Right cardiac atrium (tissue), 5 donors: ENCODE measurements at regions not wholly inside any gene's neighbourhood (a gene's known extent, or its start where the extent isn't known, plus 50 kb on each side); places are given as distances from the start of the nearest gene placed in this dataset.
"Not testable (repeated sequence)": the region's sequence is repeated elsewhere in the genome, so short reads cannot be mapped to it uniquely, and the experiment has no call there.

Experiments used
- ATAC-seq, 2 donors: fragments of 200-7000 bp; cut with Tn5 transposase; one replicate each; pipeline versions ENCODE4 v1.8.0 to v1.9.1; 2020; ENCODE audit warnings: moderate library complexity in 2 of 2, mild to moderate bottlenecking in 1 of 2
- DNase-seq, 3 donors: peaks; one replicate each; pipeline ENCODE4 v3.0.0-alpha.2; 2020
- H3K27ac ChIP-seq: one replicate; pipeline ENCODE4 v1.5.1; 2013; ENCODE audit warnings: mild to moderate bottlenecking, low read length, control low read depth, moderate library complexity
- H3K27me3 ChIP-seq: one replicate; pipeline ENCODE4 v1.6.1; 2013; ENCODE audit not compliant: control insufficient read depth, insufficient read depth
- H3K4me1 ChIP-seq: one replicate; pipeline ENCODE4 v1.6.1; 2013; ENCODE audit warnings: low read length; ENCODE audit not compliant: control insufficient read depth, insufficient read depth
- H3K4me3 ChIP-seq: one replicate; pipeline ENCODE4 v1.5.1; 2013; ENCODE audit warnings: low read length, control low read depth
- H3K9me3 ChIP-seq: one replicate; pipeline ENCODE4 v1.6.1; 2013; ENCODE audit warnings: low read length; ENCODE audit not compliant: control insufficient read depth
- WGBS: extraction: QIAGEN DNeasy Blood & Tissue Kit; methylation state at CpG from one replicate; pipeline ENCODE4 v1.1.7; 2013; 5-methylcytosine and 5-hydroxymethylcytosine counted together
- intact Hi-C, 4 donors: fragments of 100-400 bp; cut with DNase I; formaldehyde crosslinking; loops; one replicate each; pipeline versions ENCODE4 v1.11.0 to v1.14.0; 2022 to 2023
- donor health status: healthy with polysubstance abuse.
- donor health status: DM: no; HTN: yes; CAD: no.
- donor health status: DM: no; HTN: no; CAD: no.
- donor health status: DM: no; HTN: yes; CAD: no; lungs with severe emphysema.
- donor health status: DM: yes; HTN: yes; CAD: no.

DNA sequence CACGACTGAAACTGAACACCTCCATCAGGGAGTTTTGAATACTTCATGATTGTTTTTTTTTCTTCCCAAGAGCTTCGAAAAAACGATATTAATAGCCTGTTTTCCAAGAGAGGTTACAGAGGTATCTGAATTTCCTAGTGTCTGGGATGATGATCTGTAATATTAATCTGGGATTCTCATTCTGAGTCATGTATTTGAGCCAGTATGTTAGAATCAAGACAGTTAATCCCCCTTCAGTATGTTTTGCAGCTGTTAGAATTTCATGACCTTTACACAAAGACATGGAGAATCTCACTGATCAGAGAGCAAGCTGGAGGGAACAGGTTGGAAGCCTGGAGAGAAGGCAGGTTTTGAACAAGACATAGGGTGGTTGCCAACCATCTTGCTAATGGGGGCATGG, 234.5 kb upstream of the GAP43 start:
- Histone ChIP-seq H3K27ac (no peak overlapping the region), H3K4me3 (no peak overlapping the region), H3K27me3 (no peaks in the 10 kb centered on the region), H3K9me3 (no peaks in the 10 kb centered on the region), H3K4me1 (no peaks in the 10 kb centered on the region)
- WGBS = 24% methylated on average over 3 of the region's 3 CpGs
- ATAC-seq = no peak
- intact Hi-C loops = no loop called here
- DNase-seq = no peak

DNA sequence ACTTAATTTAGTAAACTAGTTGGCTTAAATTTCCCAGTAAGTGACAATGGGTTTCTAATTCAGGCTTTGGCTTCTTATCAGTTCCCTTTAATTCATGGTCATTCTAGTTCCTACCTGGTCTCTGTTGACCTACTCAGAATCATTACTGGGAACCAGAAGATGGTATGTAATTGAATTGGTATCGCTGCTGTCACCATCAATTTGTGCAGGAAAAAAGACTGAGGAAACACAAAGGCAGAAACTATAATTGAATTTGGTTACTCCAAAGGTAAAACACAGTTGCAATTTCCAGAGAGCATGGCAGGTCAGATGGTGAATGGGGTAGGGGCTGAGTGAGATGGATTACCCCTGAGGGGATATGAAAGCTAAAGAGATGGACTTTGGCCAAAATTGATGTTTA, 226.5 kb upstream of the GAP43 start:
- Histone ChIP-seq H3K27ac (no peak overlapping the region), H3K4me1 (no peaks in the 10 kb centered on the region), H3K4me3 (no peak overlapping the region), H3K27me3 (no peaks in the 10 kb centered on the region), H3K9me3 (no peaks in the 10 kb centered on the region)
- WGBS = 97% methylated on average over 1 of the region's 1 CpG
- no peak for DNase-seq
- ATAC-seq = no peak
- intact Hi-C loops = no loop called here

DNA sequence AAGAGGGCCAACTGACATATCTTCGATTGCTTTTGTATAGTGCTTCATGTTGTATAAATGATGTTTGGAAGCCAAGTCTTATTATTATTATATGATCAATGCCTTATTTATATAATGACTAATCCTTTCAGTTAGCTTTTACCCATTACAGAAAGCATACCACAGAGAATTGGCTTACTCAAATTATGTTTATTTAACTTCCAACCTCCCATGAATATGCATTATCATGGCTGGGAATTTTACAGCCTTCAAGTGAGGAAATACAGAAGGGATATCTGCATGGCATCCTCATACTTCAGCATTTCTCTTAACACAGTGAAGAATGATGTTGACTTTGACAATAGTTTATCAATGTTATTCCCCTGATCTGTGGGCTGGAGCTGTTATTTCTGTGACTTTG, 225.9 kb upstream of the GAP43 start:
- DNase-seq = no peak
- 90% methylated on average over 1 of the region's 1 CpG for WGBS
- H3K9me3 ChIP-seq = no peaks in the 10 kb centered on the region
- intact Hi-C loops = no loop called here
- ATAC-seq = no peak
- H3K27ac ChIP-seq = no peak overlapping the region
- H3K4me3 ChIP-seq = no peak overlapping the region
- H3K4me1 ChIP-seq = no peaks in the 10 kb centered on the region
- no peaks in the 10 kb centered on the region for H3K27me3 ChIP-seq

DNA sequence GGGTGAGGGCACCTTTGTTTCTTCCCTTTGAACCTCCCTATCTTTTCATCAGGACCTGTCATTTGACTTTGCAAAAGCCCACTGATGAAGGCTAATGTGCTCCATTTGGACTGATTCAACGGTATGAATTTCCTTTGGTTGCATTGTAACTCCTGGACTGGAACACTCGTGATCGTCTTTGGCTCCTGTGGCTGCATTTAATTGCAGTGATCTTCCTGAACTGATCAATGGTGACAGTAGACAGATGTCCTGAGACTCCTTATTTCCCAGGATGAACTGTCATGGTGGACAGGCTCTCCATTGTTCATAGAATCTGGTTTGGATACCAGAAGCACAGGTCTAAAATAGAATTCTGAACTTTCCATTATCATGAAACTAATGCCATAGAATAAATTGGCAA, 224.8 kb upstream of the GAP43 start:
- Histone ChIP-seq H3K4me1 (no peaks in the 10 kb centered on the region), H3K9me3 (no peaks in the 10 kb centered on the region), H3K27me3 (no peaks in the 10 kb centered on the region), H3K4me3 (no peak overlapping the region), H3K27ac (no peak overlapping the region)
- 93% methylated on average over 3 of the region's 3 CpGs for WGBS
- ATAC-seq = no peak
- intact Hi-C loops = no loop called here
- DNase-seq = no peak

DNA sequence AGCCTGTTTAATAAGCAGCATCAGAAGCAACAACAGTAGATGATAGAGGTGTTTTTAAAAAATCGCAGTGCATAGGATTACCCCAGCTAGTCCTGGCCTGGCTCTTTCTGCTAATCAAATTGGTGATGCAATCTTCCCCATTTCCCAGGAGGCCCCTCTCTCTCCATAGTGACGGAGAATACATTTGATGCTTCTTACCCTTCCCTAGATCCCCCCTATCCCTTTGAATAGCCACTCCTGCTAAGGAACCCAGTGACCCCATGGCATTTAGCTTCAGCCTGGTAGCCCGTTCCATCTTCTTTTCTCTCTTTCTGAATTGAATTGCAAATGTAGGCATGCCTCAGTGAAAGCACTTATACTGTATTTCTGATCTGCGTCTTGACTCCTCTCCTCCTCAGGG, 223.6 kb upstream of the GAP43 start:
- Histone ChIP-seq H3K4me1 (no peaks in the 10 kb centered on the region), H3K27me3 (no peaks in the 10 kb centered on the region), H3K27ac (no peak overlapping the region), H3K4me3 (no peak overlapping the region), H3K9me3 (no peaks in the 10 kb centered on the region)
- intact Hi-C loops = no loop called here
- ATAC-seq (no peak), DNase-seq (no peak)
- 77% methylated on average over 4 of the region's 4 CpGs for WGBS

DNA sequence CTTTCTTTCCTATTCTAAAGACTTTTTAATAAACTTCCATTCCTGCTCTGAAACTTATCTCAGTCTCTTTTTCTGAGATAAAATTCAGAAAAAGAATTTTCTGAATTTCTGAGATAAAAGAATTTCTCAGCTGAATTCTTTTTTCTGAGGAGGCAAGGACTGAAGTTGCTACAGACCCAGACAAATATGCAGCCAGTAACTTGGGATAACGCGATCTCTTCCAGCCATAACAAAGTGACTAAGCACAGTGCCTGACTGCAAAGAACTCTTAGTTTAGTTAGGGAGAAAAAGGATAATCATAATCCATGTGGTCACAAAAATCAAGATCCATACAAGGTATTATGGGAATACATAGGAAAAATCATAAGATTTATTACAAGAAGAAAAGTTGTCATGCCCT, 222.0 kb upstream of the GAP43 start:
- no peaks in the 10 kb centered on the region for H3K9me3 ChIP-seq
- no peaks in the 10 kb centered on the region for H3K4me1 ChIP-seq
- intact Hi-C loops = no loop called here
- peak; percentile 86 to 89 for ATAC-seq
- DNase-seq = no peak
- no peak overlapping the region for H3K4me3 ChIP-seq
- H3K27ac ChIP-seq = no peak overlapping the region
- H3K27me3 ChIP-seq = no peaks in the 10 kb centered on the region
- 59% methylated on average over 2 of the region's 2 CpGs for WGBS

DNA sequence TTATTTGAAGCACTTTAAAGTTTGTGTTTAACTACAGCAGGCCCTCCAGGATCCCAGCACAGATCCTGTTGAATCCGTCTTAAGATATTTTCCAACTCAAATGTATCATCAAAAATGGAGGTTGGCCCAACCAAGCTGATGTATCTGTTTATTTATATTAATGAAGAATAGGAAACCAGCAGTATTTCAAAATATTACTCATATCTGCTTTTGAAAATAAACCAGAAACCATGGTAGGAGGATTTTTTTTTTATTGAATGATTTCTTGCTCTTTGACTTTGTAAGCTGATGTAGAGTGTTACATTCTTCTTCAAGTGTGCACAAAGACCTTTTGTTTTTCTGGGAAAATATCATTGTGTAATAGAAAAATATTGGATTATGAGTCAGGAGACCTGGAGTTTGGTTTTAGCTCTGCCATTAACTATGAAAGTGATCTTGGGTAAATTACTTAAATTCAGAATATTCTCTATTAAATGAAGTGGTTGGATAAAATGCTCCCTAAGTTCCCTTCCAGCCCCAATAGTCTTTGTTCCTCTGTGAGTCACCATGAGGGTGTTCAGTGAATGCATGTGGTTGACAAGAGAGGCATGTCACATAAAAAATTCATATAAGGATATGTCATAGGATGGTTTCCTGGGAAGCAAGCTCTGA, 221.3 kb upstream of the GAP43 start:
- intact Hi-C loops = no loop called here
- ATAC-seq = peak; percentile 58 to 63
- Histone ChIP-seq H3K4me1 (no peaks in the 10 kb centered on the region), H3K27me3 (no peaks in the 10 kb centered on the region), H3K27ac (no peak overlapping the region), H3K4me3 (no peak overlapping the region), H3K9me3 (no peaks in the 10 kb centered on the region)
- WGBS = 89% methylated on average over 1 of the region's 1 CpG
- DNase-seq = no peak

DNA sequence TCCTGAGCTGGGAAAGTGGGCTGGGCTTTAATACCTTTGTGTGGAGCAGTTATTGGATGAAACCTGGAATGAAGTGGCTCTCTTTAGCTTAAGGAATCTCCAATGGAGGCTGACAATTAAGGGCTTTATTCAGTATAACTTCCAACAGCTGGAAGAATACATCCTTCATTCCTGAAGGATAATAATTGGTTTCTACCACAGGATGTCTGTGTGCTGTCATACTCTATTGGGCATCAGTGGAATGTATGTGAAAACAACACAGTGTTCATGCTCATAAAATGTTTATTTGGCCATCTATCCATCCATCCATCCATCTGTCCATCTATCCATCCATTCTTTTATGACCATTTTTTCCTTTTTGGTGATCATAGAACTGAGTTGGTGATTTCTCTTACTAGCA, 220.7 kb upstream of the GAP43 start:
- DNase-seq (no peak), ATAC-seq (no peak)
- intact Hi-C loops = no loop called here
- Histone ChIP-seq H3K4me3 (no peak overlapping the region), H3K4me1 (no peaks in the 10 kb centered on the region), H3K27ac (no peak overlapping the region), H3K9me3 (no peaks in the 10 kb centered on the region), H3K27me3 (no peaks in the 10 kb centered on the region)

DNA sequence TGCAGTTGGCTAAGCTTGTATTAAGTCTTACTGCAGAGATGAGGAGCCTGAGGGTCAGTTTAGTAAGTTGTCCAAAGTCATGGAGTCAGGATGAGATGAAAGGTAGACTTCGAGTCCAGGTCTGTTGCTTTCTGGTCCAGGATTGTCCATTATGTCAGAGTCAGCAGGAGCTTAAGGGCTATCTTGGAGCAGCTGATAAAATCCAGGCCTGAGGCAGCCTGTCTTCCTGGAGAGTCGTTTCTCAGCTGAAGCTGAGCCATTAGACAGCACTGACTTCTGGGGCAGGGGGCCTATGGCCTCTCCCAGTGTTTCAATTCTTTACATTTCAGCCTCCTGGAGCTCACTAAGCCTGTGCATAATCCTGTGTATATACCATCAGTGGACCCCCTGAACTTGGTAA, 219.5 kb upstream of the GAP43 start:
- H3K4me1 ChIP-seq = no peaks in the 10 kb centered on the region
- intact Hi-C loops = no loop called here
- no peaks in the 10 kb centered on the region for H3K27me3 ChIP-seq
- no peaks in the 10 kb centered on the region for H3K9me3 ChIP-seq
- no peak for ATAC-seq
- no peak overlapping the region for H3K27ac ChIP-seq
- WGBS = 51% methylated on average over 2 of the region's 2 CpGs
- no peak overlapping the region for H3K4me3 ChIP-seq
- DNase-seq = no peak

DNA sequence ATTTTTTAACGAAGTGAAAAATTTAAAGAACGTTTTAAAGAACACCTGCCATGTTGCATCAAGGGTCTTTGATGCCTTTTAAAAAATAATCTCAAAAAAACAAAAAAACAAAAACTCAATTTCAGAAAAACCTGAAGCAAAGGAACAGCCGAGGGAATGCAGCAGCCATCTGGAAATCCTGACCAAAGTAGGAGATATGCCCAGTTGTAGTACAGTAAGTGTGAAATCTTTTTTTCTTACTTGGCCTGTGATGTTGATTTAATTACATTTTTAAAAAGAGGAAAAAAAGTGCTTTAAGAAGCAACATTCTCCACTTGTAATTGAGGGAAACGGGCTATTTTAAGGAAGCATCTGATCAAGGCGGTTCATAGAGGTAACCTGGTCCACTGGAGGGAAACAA, 213.7 kb upstream of the GAP43 start:
- Histone ChIP-seq H3K9me3 (no peaks in the 10 kb centered on the region), H3K4me3 (no peak overlapping the region), H3K27me3 (no peaks in the 10 kb centered on the region), H3K27ac (no peak overlapping the region), H3K4me1 (no peaks in the 10 kb centered on the region)
- DNase-seq (no peak), ATAC-seq (no peak)
- intact Hi-C loops = no loop called here
- 89% methylated on average over 5 of the region's 5 CpGs for WGBS

DNA sequence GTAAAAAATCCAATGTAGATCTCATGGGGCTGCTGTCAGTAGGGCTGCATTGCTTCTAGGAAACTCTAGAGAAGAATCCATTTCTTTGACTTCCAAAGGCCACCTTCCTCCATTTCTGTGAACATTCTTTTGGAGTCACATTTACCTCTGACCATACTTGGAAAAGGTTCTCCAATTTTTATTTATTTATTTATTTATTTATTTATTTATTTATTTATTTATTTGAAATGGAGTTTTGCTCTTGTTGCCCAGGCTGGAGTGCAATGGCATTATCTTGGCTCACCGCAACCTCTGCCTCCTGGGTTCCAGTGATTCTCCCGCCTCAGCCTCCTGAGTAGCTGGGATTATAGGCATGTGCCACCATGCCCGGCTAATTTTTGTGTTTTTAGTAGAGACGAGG, 208.7 kb upstream of the GAP43 start:
- 96% methylated on average over 4 of the region's 4 CpGs for WGBS
- DNase-seq, H3K27ac ChIP-seq, H3K9me3 ChIP-seq, H3K27me3 ChIP-seq, H3K4me1 ChIP-seq, intact Hi-C loops, H3K4me3 ChIP-seq, ATAC-seq: not testable (repeated sequence)

DNA sequence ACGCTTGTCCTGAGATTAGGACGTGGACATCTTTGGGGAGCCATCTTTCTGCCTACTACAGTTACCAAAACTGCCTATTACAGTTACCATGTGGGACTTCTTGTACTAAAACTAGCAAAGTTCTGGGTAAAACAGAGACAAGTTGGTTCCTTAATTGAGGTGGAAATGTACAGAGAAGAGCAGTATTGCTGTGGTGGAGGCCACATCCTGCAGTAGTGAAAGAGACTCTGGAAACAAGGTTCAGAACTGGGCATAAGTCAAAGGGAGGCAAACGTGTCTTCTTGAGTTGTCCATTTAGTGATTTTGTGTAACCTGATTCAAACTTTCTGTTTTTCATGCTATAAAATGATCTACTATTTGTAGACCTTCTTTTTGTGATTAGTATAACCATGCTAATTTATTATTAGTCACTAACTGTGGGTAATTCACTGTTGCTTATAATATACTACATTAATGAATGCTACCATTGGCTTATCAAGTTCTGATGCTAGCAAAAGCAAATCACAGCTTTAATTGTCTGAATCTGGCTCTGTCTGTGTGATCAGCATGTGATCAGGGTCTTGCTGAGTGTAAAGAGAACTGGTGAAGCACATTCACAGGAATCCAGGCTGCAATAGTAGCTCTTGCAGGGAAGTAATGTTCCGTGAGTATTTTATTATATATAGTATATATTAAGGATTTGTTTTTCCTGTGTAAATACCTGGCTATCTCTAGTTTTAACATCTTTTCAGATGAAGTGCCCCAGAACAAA, 207.9 kb upstream of the GAP43 start:
- Histone ChIP-seq H3K27ac (no peak overlapping the region), H3K9me3 (no peaks in the 10 kb centered on the region), H3K27me3 (no peaks in the 10 kb centered on the region), H3K4me3 (no peak overlapping the region), H3K4me1 (no peaks in the 10 kb centered on the region)
- ATAC-seq (no peak), DNase-seq (no peak)
- WGBS = 91% methylated on average over 4 of the region's 4 CpGs
- intact Hi-C loops = no loop called here
